ENCODE measurements at regions not wholly inside any gene's neighbourhood (a gene's known extent, or its start where the extent isn't known, plus 50 kb on each side); places are given as distances from the start of the nearest gene placed in this dataset.

DNA sequence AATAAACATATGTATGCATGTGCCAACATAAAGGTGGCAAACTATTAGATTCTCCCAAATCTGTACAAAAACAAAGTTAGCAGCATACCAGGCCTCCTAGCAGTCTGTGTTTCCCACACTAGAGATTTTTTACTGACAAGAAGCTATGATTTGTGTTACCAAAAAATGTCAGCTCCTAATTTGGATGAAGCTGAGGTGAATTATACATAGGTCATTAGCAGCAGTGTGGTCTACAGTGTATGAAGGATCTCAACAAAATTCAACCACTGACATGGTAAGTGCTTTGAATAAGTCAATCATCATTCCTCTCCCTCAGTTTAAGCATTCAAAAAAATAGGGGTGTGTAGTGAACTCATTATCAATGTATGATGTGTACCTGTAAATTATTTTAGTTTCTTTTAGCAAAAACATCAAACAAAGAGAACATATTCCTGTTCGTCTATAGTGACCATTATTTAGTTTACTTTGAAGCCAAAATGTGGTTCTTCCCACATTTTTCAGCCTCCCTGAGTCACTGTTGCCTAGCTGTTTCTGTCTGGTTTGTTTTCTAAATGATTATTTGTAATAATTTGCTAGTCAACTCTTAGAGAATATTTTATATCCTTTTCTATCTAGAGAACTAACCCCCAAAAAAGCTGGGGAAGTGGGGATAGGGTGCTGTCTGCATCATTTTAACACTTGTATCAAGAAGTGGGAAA lies 52.1 kb upstream of the RGMB start:
- TF ChIP-seq CTCF (IDR thresholded peaks at IDR 0.05; ENCODE audit: insufficient read depth, low read length) (no peak), POLR2AphosphoS5 (IDR thresholded peaks at IDR 0.05; ENCODE audit: low read depth) (no peak), GABPA (IDR thresholded peaks at IDR 0.05; ENCODE audit: low read depth) (no peak), SPI1 (IDR thresholded peaks at IDR 0.05; ENCODE audit: borderline replicate concordance, low read depth) (no peak)
- TF ChIP-seq, protein P1, sequence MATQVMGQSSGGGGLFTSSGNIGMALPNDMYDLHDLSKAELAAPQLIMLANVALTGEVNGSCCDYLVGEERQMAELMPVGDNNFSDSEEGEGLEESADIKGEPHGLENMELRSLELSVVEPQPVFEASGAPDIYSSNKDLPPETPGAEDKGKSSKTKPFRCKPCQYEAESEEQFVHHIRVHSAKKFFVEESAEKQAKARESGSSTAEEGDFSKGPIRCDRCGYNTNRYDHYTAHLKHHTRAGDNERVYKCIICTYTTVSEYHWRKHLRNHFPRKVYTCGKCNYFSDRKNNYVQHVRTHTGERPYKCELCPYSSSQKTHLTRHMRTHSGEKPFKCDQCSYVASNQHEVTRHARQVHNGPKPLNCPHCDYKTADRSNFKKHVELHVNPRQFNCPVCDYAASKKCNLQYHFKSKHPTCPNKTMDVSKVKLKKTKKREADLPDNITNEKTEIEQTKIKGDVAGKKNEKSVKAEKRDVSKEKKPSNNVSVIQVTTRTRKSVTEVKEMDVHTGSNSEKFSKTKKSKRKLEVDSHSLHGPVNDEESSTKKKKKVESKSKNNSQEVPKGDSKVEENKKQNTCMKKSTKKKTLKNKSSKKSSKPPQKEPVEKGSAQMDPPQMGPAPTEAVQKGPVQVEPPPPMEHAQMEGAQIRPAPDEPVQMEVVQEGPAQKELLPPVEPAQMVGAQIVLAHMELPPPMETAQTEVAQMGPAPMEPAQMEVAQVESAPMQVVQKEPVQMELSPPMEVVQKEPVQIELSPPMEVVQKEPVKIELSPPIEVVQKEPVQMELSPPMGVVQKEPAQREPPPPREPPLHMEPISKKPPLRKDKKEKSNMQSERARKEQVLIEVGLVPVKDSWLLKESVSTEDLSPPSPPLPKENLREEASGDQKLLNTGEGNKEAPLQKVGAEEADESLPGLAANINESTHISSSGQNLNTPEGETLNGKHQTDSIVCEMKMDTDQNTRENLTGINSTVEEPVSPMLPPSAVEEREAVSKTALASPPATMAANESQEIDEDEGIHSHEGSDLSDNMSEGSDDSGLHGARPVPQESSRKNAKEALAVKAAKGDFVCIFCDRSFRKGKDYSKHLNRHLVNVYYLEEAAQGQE (IDR thresholded peaks at IDR 0.05; ENCODE audit: insufficient replicate concordance, low read depth), result no peak
